GM12864 (cell line): ENCODE measurements at regions not wholly inside any gene's neighbourhood (a gene's known extent, or its start where the extent isn't known, plus 50 kb on each side); places are given as distances from the start of the nearest gene placed in this dataset.

Source experiments
- DNase-seq: peaks from one replicate; pipeline ENCODE4 v3.0.0-alpha.2; 2011; ENCODE audit warnings: low read depth
- H3K4me3 ChIP-seq: 2 replicates; pipeline ENCODE4 v1.5.1; 2011; ENCODE audit warnings: mild to moderate bottlenecking, low read depth, low read length, control low read depth
- TF ChIP-seq, protein P1 (sequence below): IDR thresholded peaks from 2 replicates; pipeline ENCODE4 v1.5.1; 2011; ENCODE audit warnings: low read depth, mild to moderate bottlenecking, moderate library complexity, low read length, control low read depth, inconsistent platforms; ENCODE audit errors: missing control alignments

DNA sequence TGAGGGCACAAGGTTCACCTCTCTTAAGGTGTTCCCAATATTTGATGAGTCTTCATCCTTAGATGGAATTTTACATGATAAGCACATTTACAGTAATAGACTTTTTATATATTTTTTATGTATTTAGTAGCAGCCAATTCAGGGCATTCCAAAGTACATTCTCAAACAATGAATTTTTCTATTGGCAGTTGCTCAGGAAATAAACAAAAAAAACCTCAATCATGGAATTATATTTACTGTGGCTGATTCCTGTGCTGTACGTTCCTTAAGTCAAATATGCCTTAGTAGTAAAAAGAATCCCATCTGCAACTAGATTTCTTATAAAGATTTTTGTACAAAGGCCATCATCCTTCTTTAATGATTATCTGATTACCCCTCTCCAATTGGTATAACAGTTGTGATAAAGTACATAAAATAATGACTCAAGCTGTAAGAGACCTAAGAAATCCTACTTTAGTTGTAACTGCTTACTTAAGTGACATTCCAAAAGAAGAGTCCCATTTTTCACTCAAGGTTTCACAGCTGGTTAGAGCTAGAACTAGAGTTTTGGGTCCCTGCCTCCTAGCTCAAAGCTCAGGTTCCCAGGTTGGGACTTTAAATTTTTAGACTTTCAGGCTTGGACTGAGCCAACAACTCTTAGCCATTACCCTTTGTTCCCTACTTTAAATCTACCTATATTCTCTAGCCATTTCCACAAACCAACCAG, 152.7 kb downstream of the FHIP1A start:
- TF ChIP-seq, protein P1, sequence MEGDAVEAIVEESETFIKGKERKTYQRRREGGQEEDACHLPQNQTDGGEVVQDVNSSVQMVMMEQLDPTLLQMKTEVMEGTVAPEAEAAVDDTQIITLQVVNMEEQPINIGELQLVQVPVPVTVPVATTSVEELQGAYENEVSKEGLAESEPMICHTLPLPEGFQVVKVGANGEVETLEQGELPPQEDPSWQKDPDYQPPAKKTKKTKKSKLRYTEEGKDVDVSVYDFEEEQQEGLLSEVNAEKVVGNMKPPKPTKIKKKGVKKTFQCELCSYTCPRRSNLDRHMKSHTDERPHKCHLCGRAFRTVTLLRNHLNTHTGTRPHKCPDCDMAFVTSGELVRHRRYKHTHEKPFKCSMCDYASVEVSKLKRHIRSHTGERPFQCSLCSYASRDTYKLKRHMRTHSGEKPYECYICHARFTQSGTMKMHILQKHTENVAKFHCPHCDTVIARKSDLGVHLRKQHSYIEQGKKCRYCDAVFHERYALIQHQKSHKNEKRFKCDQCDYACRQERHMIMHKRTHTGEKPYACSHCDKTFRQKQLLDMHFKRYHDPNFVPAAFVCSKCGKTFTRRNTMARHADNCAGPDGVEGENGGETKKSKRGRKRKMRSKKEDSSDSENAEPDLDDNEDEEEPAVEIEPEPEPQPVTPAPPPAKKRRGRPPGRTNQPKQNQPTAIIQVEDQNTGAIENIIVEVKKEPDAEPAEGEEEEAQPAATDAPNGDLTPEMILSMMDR, result no peak
- no peak overlapping the region for H3K4me3 ChIP-seq
- DNase-seq, result no peak

GRCh38 chr4:151563194-151563593, 154.2 kb downstream of the FHIP1A start:
- H3K4me3 ChIP-seq, result no peak overlapping the region
- TF ChIP-seq, protein P1, result no peak
- DNase-seq, result no peak

DNA sequence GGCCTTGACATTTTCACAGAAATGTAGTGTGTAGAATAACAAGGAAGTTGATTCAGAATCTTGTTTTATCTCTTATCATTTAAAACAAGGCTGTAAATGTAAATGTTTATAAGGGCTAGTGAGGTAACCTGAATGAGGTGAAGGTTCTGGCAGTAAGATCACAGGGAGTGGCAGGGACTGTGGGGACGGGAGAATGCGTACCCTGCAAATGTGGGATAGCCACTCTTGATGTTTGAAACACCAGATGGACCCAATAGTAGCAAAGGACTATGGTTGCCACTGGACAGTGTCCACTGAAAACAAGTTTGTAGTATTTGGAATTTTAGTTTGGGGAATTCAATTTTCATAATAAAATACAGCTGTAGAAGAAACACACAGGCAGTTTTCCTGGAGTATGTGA, 155.3 kb downstream of the FHIP1A start:
- H3K4me3 ChIP-seq, result no peak overlapping the region
- TF ChIP-seq, protein P1, result no peak
- no peak for DNase-seq

GRCh38 chr4:151565583-151565982, 156.6 kb downstream of the FHIP1A start:
- TF ChIP-seq, protein P1, result no peak
- DNase-seq, result no peak
- no peak overlapping the region for H3K4me3 ChIP-seq

GRCh38 chr4:151566053-151566452, 157.1 kb downstream of the FHIP1A start:
- TF ChIP-seq, protein P1, result no peak
- H3K4me3 ChIP-seq, result no peak overlapping the region
- no peak for DNase-seq

- peak; percentile 13 for DNase-seq
These were observed 158.1 kb downstream of the FHIP1A start for GRCh38 chr4:151567056-151567455.

GRCh38 chr4:151568966-151569365, 160.0 kb downstream of the FHIP1A start:
- no peak overlapping the region for H3K4me3 ChIP-seq
- no peak for DNase-seq
- TF ChIP-seq, protein P1, result no peak

More at GRCh38 chr4:151567056-151567455, 158.1 kb downstream of the FHIP1A start:
- no peak overlapping the region for H3K4me3 ChIP-seq
- TF ChIP-seq, protein P1, result no peak
